Stomach (tissue), 8 donors: ENCODE measurements at regions not wholly inside any gene's neighbourhood (a gene's known extent, or its start where the extent isn't known, plus 50 kb on each side); places are given as distances from the start of the nearest gene placed in this dataset.
"Not testable (repeated sequence)": the region's sequence is repeated elsewhere in the genome, so short reads cannot be mapped to it uniquely, and the experiment has no call there.

Experiments used
- DNase-seq, 2 donors: peaks; one replicate each; pipeline versions ENCODE4 v3.0.0 to v3.0.0-alpha.2; 2013 to 2019
- H3K27ac ChIP-seq, 5 donors: fragments of 200-600 bp in 4 of 5; sonication (generic) in 4 of 5; one replicate each; pipeline ENCODE4 v1.5.1; 2013 to 2019; ENCODE audit warnings: mild to moderate bottlenecking in 1 of 5, moderate library complexity in 1 of 5
- H3K27me3 ChIP-seq, 3 donors: fragments of 200-600 bp; sonication (generic); one replicate each; pipeline ENCODE4 v1.5.1; 2017 to 2019; ENCODE audit warnings: mixed run types in 1 of 3
- H3K36me3 ChIP-seq, 4 donors: fragments of 200-600 bp; sonication (generic); 1 replicate in 3 of 4; 2 replicates in 1 of 4; pipeline ENCODE4 v1.5.1; 2016 to 2019
- H3K4me1 ChIP-seq, 4 donors: fragments of 200-600 bp; sonication (generic); one replicate each; pipeline ENCODE4 v1.5.1; 2016 to 2019
- H3K4me3 ChIP-seq, 4 donors: fragments of 200-600 bp; sonication (generic) in 3 of 4; one replicate each; pipeline ENCODE4 v1.5.1; 2016 to 2019; ENCODE audit warnings: mild to moderate bottlenecking in 1 of 4
- H3K9me3 ChIP-seq, 4 donors: fragments of 200-600 bp; sonication (generic); one replicate each; pipeline ENCODE4 v1.5.1; 2016 to 2019
- EP300 ChIP-seq: sonication (generic); formaldehyde crosslinking; IDR thresholded peaks from one replicate; pipeline ENCODE4 v1.6.1; 2017; ENCODE audit warnings: antibody characterized with exemption
- POLR2A ChIP-seq, 4 donors: fragments of 450-650 bp; IDR thresholded peaks; one replicate each; pipeline ENCODE4 v1.6.1; 2016; ENCODE audit warnings: antibody characterized with exemption in 4 of 4, control low read depth in 2 of 4, mild to moderate bottlenecking in 1 of 4, moderate library complexity in 1 of 4
- POLR2AphosphoS5 ChIP-seq, 3 donors: sonication (generic); formaldehyde crosslinking; IDR thresholded peaks; one replicate each; pipeline ENCODE4 v1.6.1; 2016; ENCODE audit warnings: antibody characterized with exemption in 3 of 3
- WGBS, 5 donors: extraction: QIAGEN DNeasy Blood & Tissue Kit in 3 of 5; methylation state at CpG; one replicate each; pipeline versions ENCODE4 v1.1.5 to v1.1.7; 2013 to 2018; 5-methylcytosine and 5-hydroxymethylcytosine counted together
- intact Hi-C: fragments of 100-400 bp; cut with DNase I; formaldehyde crosslinking; loops from one replicate; pipeline ENCODE4 v1.15.1; 2023; ENCODE audit warnings: low total_unique reads
- TF ChIP-seq, protein P1 (sequence below), 7 experiments: fragments of 450-650 bp in 4 of 7; fragments of 200-600 bp in 3 of 7; sonication (generic) in 3 of 7; IDR thresholded peaks; one replicate each; pipeline ENCODE4 v1.5.1; 2016 to 2019; ENCODE audit warnings: antibody characterized with exemption in 7 of 7, control low read depth in 2 of 7, mild to moderate bottlenecking in 1 of 7
- donor health status: healthy with polysubstance abuse.
- donor health status: Bipolar disorder and iron deficiency.
- donor health status: healthy.

DNA sequence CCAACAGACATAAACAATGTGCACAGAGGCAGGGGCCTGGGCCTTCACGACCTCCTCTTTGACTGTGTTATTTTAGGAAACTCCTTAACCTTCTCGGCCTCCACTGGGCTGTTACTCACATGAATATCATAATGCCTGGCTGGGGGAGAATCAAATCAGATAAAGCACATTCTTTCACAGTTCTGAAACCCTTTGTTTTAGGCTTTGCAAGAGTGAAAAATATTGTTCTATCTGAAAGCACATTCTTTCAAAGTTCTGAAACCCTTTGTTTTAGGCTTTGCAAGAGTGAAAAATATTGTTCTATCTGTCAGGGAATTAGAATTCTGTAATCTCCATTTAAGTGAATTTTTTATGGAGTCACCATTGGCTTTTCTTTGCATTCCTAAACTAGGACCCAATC, 50.7 kb upstream of the SYNDIG1 start:
- intact Hi-C loops: no loop called here

DNA sequence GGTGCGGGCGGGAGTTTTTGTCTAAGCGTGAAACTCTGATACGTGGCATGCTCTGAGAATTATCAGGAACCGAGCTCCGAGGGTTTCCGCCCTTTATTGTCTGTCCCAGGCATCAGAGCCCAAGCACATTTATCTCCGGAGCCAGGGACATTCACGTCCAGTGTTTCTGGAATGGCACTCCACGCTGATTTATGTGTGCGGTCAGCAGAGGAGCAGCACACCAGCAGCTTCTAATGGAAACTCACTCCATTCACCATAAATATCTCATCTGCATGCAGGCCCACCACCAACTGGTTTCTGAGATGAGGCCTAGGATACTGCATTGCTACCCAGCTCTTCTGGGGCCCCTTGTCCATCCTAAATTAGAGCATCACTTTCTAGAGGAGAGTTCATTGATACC, 51.9 kb upstream of the SYNDIG1 start:
- no peak for DNase-seq
- WGBS, 5 donors: 85 to 90% (median 88%) methylated on average over 10 to 11 of the region's 11 CpGs
- TF ChIP-seq EP300 (no peak), POLR2AphosphoS5 (IDR thresholded peaks at IDR 0.05) (no peak), POLR2A (IDR thresholded peaks at IDR 0.05) (no peak)
- TF ChIP-seq, protein P1, sequence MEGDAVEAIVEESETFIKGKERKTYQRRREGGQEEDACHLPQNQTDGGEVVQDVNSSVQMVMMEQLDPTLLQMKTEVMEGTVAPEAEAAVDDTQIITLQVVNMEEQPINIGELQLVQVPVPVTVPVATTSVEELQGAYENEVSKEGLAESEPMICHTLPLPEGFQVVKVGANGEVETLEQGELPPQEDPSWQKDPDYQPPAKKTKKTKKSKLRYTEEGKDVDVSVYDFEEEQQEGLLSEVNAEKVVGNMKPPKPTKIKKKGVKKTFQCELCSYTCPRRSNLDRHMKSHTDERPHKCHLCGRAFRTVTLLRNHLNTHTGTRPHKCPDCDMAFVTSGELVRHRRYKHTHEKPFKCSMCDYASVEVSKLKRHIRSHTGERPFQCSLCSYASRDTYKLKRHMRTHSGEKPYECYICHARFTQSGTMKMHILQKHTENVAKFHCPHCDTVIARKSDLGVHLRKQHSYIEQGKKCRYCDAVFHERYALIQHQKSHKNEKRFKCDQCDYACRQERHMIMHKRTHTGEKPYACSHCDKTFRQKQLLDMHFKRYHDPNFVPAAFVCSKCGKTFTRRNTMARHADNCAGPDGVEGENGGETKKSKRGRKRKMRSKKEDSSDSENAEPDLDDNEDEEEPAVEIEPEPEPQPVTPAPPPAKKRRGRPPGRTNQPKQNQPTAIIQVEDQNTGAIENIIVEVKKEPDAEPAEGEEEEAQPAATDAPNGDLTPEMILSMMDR (IDR thresholded peaks at IDR 0.05): no peak
- Histone ChIP-seq H3K4me3 (no peak overlapping the region), H3K27ac (no peak overlapping the region), H3K4me1 (no peaks in the 10 kb centered on the region), H3K27me3 (no peaks in the 10 kb centered on the region), H3K36me3 (no peaks in the 10 kb centered on the region), H3K9me3 (peaks cover 0 to 21% (median 17%) of the 10 kb centered on the region in 4 donors)
- intact Hi-C loops: no loop called here

More for the DNA sequence above, 50.7 kb upstream of the SYNDIG1 start:
- 45 to 62% (median 54%) methylated on average over 2 of the region's 2 CpGs for WGBS, 5 donors
- Histone ChIP-seq H3K9me3 (peaks cover 0 to 21% (median 17%) of the 10 kb centered on the region in 4 donors), H3K36me3 (no peaks in the 10 kb centered on the region), H3K4me1 (no peaks in the 10 kb centered on the region), H3K4me3 (no peak overlapping the region), H3K27me3 (peaks cover 0 to 4% (median 0%) of the 10 kb centered on the region in 3 donors), H3K27ac (no peak overlapping the region)
- TF ChIP-seq, protein P1 (IDR thresholded peaks at IDR 0.05): no peak
- no peak for TF ChIP-seq POLR2A (IDR thresholded peaks at IDR 0.05)
- TF ChIP-seq EP300: no peak
- TF ChIP-seq POLR2AphosphoS5 (IDR thresholded peaks at IDR 0.05): no peak
- no peak for DNase-seq

DNA sequence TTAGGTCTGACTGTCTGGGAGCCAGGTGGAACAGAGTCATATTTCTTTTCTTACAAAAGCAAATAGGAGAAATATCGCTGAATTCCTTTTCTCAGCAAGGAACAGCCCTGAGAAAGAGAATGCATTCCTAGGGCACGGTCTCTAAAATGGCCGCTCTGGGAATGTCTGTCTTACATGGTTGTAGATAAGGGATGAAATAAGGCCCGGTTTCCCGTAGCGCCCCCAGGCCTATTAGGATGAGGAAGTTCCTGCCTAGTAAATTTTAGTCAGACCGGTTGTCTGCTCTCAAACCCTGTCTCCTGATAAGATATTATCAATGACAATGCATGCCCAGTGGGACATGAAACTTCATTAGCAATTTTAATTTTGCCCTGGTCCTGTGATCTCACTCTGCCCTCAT, 54.0 kb upstream of the SYNDIG1 start:
- intact Hi-C loops, DNase-seq: not testable (repeated sequence)

DNA sequence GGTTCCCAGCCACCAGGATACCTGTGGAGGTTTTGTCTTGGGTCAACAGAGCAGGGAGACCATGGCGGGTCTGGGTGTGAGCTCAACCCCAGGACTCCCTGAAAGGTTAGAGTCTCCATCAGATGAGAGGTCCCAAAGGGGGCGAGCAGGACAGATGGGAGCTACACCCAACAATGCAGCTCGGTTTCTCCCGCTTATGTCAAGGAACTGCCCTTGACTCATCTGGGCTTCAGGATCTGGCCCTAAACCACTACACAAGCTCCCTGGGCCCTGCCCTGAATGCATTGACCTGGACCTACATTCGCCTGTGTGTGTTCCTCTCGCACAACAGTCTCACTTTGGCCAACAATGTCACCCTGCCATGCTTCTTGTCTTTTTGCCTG, 57.6 kb upstream of the SYNDIG1 start:
- 87 to 97% (median 94%) methylated on average over 6 of the region's 6 CpGs for WGBS, 5 donors
- Histone ChIP-seq H3K27ac (no peak overlapping the region), H3K4me3 (no peak overlapping the region), H3K27me3 (no peaks in the 10 kb centered on the region), H3K4me1 (no peaks in the 10 kb centered on the region), H3K36me3 (no peaks in the 10 kb centered on the region), H3K9me3 (peaks cover 0 to 21% (median 17%) of the 10 kb centered on the region in 4 donors)
- intact Hi-C loops: no loop called here
- TF ChIP-seq, protein P1 (IDR thresholded peaks at IDR 0.05): no peak
- TF ChIP-seq POLR2A (IDR thresholded peaks at IDR 0.05) (no peak), POLR2AphosphoS5 (IDR thresholded peaks at IDR 0.05) (no peak), EP300 (no peak)
- no peak for DNase-seq

More for the DNA sequence above, 54.0 kb upstream of the SYNDIG1 start:
- not testable (repeated sequence) for H3K4me1 ChIP-seq, H3K4me3 ChIP-seq, H3K36me3 ChIP-seq, H3K27ac ChIP-seq, H3K27me3 ChIP-seq
- WGBS, 5 donors: 74 to 90% (median 81%) methylated on average over 7 of the region's 7 CpGs
- H3K9me3 ChIP-seq: peaks cover 0 to 21% (median 17%) of the 10 kb centered on the region in 4 donors

DNA sequence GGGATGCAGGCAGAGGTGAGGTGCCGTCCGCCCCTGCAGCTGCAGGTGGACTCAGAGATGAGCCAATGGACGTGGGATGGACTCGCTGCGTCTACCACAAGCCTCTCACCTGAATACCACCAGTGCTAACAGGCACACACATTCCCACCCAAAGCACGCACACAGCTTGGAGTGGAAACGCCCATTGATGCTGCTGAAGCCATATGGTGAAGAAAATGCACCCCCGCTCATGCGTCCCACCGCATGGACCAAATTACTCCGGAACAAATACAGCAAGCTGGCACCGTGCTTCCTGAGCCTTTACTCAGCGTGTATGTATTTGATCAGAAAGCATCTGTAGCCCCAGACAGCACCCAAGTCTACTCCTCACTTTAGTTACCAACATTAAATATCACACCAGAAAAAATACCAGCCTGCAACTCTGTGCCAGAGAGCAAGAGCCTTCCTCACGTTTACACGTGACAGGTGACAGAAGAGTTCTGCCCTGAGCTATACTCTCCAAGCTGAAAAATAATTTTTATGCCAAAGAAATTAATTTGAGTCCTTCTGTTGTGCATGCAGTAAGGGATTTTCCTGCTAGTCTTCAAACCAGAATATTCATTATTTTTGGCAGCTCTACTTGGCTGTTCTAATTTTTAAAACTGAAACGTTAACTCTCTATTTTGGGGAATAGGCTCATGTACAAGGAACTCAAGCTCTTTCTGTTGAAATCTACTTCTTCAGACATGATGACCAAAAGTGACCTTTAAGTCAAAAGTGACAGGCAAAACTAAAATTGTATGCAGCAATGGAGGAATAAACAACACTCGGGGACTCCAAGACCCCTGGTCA, 58.2 kb upstream of the SYNDIG1 start:
- no peaks in the 10 kb centered on the region for H3K4me1 ChIP-seq
- H3K4me3 ChIP-seq: no peak overlapping the region
- TF ChIP-seq EP300 (no peak), POLR2AphosphoS5 (IDR thresholded peaks at IDR 0.05) (no peak), POLR2A (IDR thresholded peaks at IDR 0.05) (no peak)
- TF ChIP-seq, protein P1 (IDR thresholded peaks at IDR 0.05): no peak
- DNase-seq: no peak
- 82 to 91% (median 89%) methylated on average over 17 of the region's 17 CpGs for WGBS, 5 donors
- no peak overlapping the region for H3K27ac ChIP-seq
- H3K9me3 ChIP-seq: peaks cover 0 to 20% (median 14%) of the 10 kb centered on the region in 4 donors
- intact Hi-C loops: no loop called here
- H3K27me3 ChIP-seq: no peaks in the 10 kb centered on the region
- no peaks in the 10 kb centered on the region for H3K36me3 ChIP-seq
